ENCODE measurements at regions not wholly inside any gene's neighbourhood (a gene's known extent, or its start where the extent isn't known, plus 50 kb on each side); places are given as distances from the start of the nearest gene placed in this dataset.

DNA sequence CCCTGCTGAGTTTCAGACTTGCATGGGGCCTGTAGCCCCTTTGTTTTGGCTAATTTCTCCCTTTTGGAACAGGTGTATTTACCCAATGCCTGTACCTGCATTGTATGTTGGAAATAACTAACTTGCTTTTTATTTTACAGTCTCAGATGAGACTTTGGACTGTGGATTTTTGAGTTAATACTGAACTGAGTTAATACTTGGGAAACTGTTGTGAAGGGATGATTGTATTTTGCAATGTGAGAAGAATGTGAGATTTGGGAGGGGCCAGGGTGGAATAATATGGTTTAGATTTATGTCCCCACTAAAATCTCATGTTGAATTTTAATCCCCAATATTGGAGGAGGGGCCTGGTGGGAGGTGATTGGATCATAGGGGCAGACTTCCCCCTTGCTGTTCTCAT, 99.1 kb upstream of the IRAK1BP1 start:
- TF ChIP-seq POLR2AphosphoS5 (IDR thresholded peaks at IDR 0.05; ENCODE audit: borderline replicate concordance, low read depth, low read length), result no peak
- no peak for TF ChIP-seq EZH2 (IDR thresholded peaks at IDR 0.05)
- TF ChIP-seq FOXP2 (optimal IDR thresholded peaks at IDR 0.05; ENCODE audit: control extremely low read depth, extremely low read length, insufficient read depth), result no peak
